A673 (cell line): ENCODE measurements at regions not wholly inside any gene's neighbourhood (a gene's known extent, or its start where the extent isn't known, plus 50 kb on each side); places are given as distances from the start of the nearest gene placed in this dataset.

Source experiments
- BruUV-seq: library from RNA; stranded (reverse); fragments of 400-500 nt; replicated peaks from 2 replicates; lab custom pipeline; 2021; lab: Mats Ljungman, UMichigan
- CTCF ChIA-PET: fragments of 300-600 bp; sonication (Branson Sonifier 250); formaldehyde crosslinking; loops from one replicate; lab custom pipeline; 2022; ENCODE audit warnings: antibody characterized with exemption; lab: Charles Lee
- POLR2A ChIA-PET: fragments of 300-600 bp; sonication (Branson Sonifier 250); formaldehyde crosslinking; loops from one replicate; lab custom pipeline; 2022; ENCODE audit warnings: antibody characterized with exemption; ENCODE audit not compliant: low non-redundant PET; lab: Charles Lee
- DNase-seq: peaks from one replicate; pipeline ENCODE4 v3.0.0-alpha.2; 2015; ENCODE audit warnings: low spot score
- H3K27ac ChIP-seq: fragments of 200-600 bp; sonication (generic); 2 replicates; pipeline ENCODE4 v1.5.1; 2016; ENCODE audit warnings: mixed run types, low read depth, mild to moderate bottlenecking, mixed read lengths, antibody characterized with exemption, low read length; ENCODE audit not compliant: poor library complexity, severe bottlenecking
- H3K27me3 ChIP-seq: fragments of 200-600 bp; sonication (generic); replicated peaks from 2 replicates; pipeline ENCODE4 v1.6.1; 2017; ENCODE audit warnings: mixed run types, low read depth, mild to moderate bottlenecking, mixed read lengths, antibody characterized with exemption, low read length; ENCODE audit not compliant: insufficient read depth, poor library complexity
- H3K36me3 ChIP-seq: fragments of 200-600 bp; sonication (generic); 2 replicates; pipeline ENCODE4 v1.6.1; 2016; ENCODE audit warnings: mixed run types, mild to moderate bottlenecking, mixed read lengths, antibody characterized with exemption, low read length; ENCODE audit not compliant: insufficient read depth, poor library complexity, severe bottlenecking
- H3K4me1 ChIP-seq: fragments of 200-600 bp; sonication (generic); 2 replicates; pipeline ENCODE4 v1.6.1; 2017; ENCODE audit warnings: mixed run types, mild to moderate bottlenecking, mixed read lengths, antibody characterized with exemption, low read length; ENCODE audit not compliant: insufficient read depth, poor library complexity, severe bottlenecking
- H3K4me3 ChIP-seq: fragments of 200-600 bp; sonication (generic); 2 replicates; pipeline ENCODE4 v1.5.1; 2016; ENCODE audit warnings: low read depth, mixed run types, mild to moderate bottlenecking, mixed read lengths, low read length; ENCODE audit not compliant: poor library complexity, severe bottlenecking
- H3K9me3 ChIP-seq: fragments of 200-600 bp; sonication (generic); 2 replicates; pipeline ENCODE4 v1.6.1; 2016; ENCODE audit warnings: mixed run types, low read depth, mild to moderate bottlenecking, mixed read lengths, antibody characterized with exemption, low read length; ENCODE audit not compliant: poor library complexity, severe bottlenecking
- CTCF ChIP-seq: fragments of 300-800, 200-600 bp; sonication (generic); conservative IDR thresholded peaks from 2 replicates; pipeline ENCODE4 v1.5.1; 2017; ENCODE audit warnings: low read depth, mild to moderate bottlenecking, antibody characterized with exemption, low read length, moderate library complexity, mixed read lengths
- EZH2 ChIP-seq: fragments of 200-600 bp; sonication (generic); IDR thresholded peaks from 2 replicates; pipeline ENCODE4 v1.6.1; 2017; ENCODE audit warnings: borderline replicate concordance, low read depth, mild to moderate bottlenecking, mixed read lengths, antibody characterized with exemption, low read length; ENCODE audit not compliant: poor library complexity, severe bottlenecking
- intact Hi-C: fragments of 100-400 bp; cut with micrococcal nuclease; formaldehyde crosslinking; loops from one replicate; pipeline ENCODE4 v1.10.0; 2022; ENCODE audit not compliant: unreplicated experiment

- TF ChIP-seq CTCF: no peak
- no peak for TF ChIP-seq EZH2
- no peaks in the 10 kb centered on the region for H3K9me3 ChIP-seq
- CTCF ChIA-PET: no interaction called here
- no peaks in the 10 kb centered on the region for H3K27me3 ChIP-seq
- H3K36me3 ChIP-seq: no peaks in the 10 kb centered on the region
- DNase-seq: no peak
- no TSS peak for BruUV-seq
- no peak overlapping the region for H3K4me3 ChIP-seq
- intact Hi-C loops: no loop called here
- no peak overlapping the region for H3K27ac ChIP-seq
- H3K4me1 ChIP-seq: no peaks in the 10 kb centered on the region
- POLR2A ChIA-PET: no interaction called here
Observed at GRCh38 chr2:75807992-75808391, 97.3 kb upstream of the GCFC2 start.

- no peaks in the 10 kb centered on the region for H3K9me3 ChIP-seq
- intact Hi-C loops: no loop called here
- TF ChIP-seq CTCF (no peak), EZH2 (no peak)
- ChIA-PET CTCF (no interaction called here), POLR2A (no interaction called here)
- H3K27ac ChIP-seq: no peak overlapping the region
- peak; percentile 17 for DNase-seq
- H3K4me3 ChIP-seq: no peak overlapping the region
- no peaks in the 10 kb centered on the region for H3K27me3 ChIP-seq
- no TSS peak for BruUV-seq
- peaks cover 12% of the 10 kb centered on the region for H3K4me1 ChIP-seq
- no peaks in the 10 kb centered on the region for H3K36me3 ChIP-seq
Observed at GRCh38 chr2:75801234-75801982, 90.7 kb upstream of the GCFC2 start.

- intact Hi-C loops: no loop called here
- no peak for DNase-seq
- H3K4me1 ChIP-seq: peaks cover 12% of the 10 kb centered on the region
- CTCF ChIA-PET: no interaction called here
- no peak overlapping the region for H3K4me3 ChIP-seq
- no TSS peak for BruUV-seq
- TF ChIP-seq CTCF (no peak), EZH2 (no peak)
- H3K9me3 ChIP-seq: no peaks in the 10 kb centered on the region
- POLR2A ChIA-PET: no interaction called here
- H3K36me3 ChIP-seq: no peaks in the 10 kb centered on the region
- no peaks in the 10 kb centered on the region for H3K27me3 ChIP-seq
- H3K27ac ChIP-seq: no peak overlapping the region
Observed at GRCh38 chr2:75800456-75800855, 89.7 kb upstream of the GCFC2 start.
